Right lobe of liver (tissue), 6 donors: ENCODE measurements at regions not wholly inside any gene's neighbourhood (a gene's known extent, or its start where the extent isn't known, plus 50 kb on each side); places are given as distances from the start of the nearest gene placed in this dataset.

Experiments used
- ATAC-seq, 4 donors: fragments of 200-7000 bp; cut with Tn5 transposase; one replicate each; pipeline ENCODE4 v1.9.1; 2020; ENCODE audit warnings: mild to moderate bottlenecking in 4 of 4, moderate library complexity in 4 of 4
- DNase-seq, 3 donors: peaks; one replicate each; pipeline ENCODE4 v3.0.0-alpha.2; 2020
- H3K27ac ChIP-seq, 3 donors: fragments of 200-600 bp; one replicate each; pipeline ENCODE4 v1.8.0; 2022
- H3K27me3 ChIP-seq, 2 donors: fragments of 200-600 bp; one replicate each; pipeline ENCODE4 v1.8.0; 2022
- H3K36me3 ChIP-seq, 4 donors: fragments of 200-600 bp; sonication (generic) in 1 of 4; one replicate each; pipeline versions ENCODE4 v1.5.1 to v1.8.0; 2017 to 2022; ENCODE audit warnings: control low read depth in 1 of 4
- H3K4me1 ChIP-seq, 4 donors: fragments of 200-600 bp; sonication (generic) in 1 of 4; one replicate each; pipeline versions ENCODE4 v1.5.1 to v1.8.0; 2017 to 2022; ENCODE audit warnings: control low read depth in 1 of 4
- H3K4me3 ChIP-seq, 3 donors: fragments of 200-600 bp; one replicate each; pipeline ENCODE4 v1.8.0; 2022
- H3K9me3 ChIP-seq, 4 donors: fragments of 200-600 bp; sonication (generic) in 1 of 4; one replicate each; pipeline versions ENCODE4 v1.5.1 to v1.8.0; 2017 to 2022; ENCODE audit warnings: control low read depth in 1 of 4
- CTCF ChIP-seq, 4 donors: fragments of 200-600 bp in 3 of 4; fragments of 450-650 bp in 1 of 4; IDR thresholded peaks; one replicate each; pipeline versions ENCODE4 v1.5.1 to v1.8.0; 2016 to 2022; ENCODE audit warnings: antibody characterized with exemption in 4 of 4, mild to moderate bottlenecking in 2 of 4
- POLR2A ChIP-seq: fragments of 450-650 bp; IDR thresholded peaks from one replicate; pipeline ENCODE4 v1.6.1; 2017; ENCODE audit warnings: antibody characterized with exemption, mild to moderate bottlenecking
- WGBS: methylation state at CpG from one replicate; pipeline ENCODE4 v1.1.6; 2018; ENCODE audit warnings: low coverage, low lambda C conversion rate; ENCODE audit not compliant: insufficient coverage; ENCODE audit errors: missing lambda C conversion rate; 5-methylcytosine and 5-hydroxymethylcytosine counted together
- intact Hi-C, 2 donors: fragments of 100-400 bp; cut with DNase I; formaldehyde crosslinking; loops; one replicate each; pipeline versions ENCODE4 v1.11.2 to v1.14.1; 2022
- donor health status: DM: no; HTN: yes; CAD: no.
- donor health status: DM: no; HTN: no; CAD: no.
- donor health status: DM: no; HTN: no; CAD: no.
- donor health status: DM: no; HTN: yes; CAD: no.
- donor health status: DM: no; HTN: yes; CAD: no.

GRCh38 chr12:112586148-112586783, 167.5 kb downstream of the PTPN11 start:
- H3K9me3 ChIP-seq: no peaks in the 10 kb centered on the region
- WGBS: 38% methylated on average over 4 of the region's 5 CpGs
- ATAC-seq (no peak), DNase-seq (no peak)
- H3K27ac ChIP-seq: no peak overlapping the region
- H3K27me3 ChIP-seq: no peaks in the 10 kb centered on the region
- TF ChIP-seq POLR2A (no peak), CTCF (IDR thresholded peaks at IDR 0.05) (no peak)
- no peaks in the 10 kb centered on the region for H3K36me3 ChIP-seq
- H3K4me3 ChIP-seq: no peak overlapping the region
- intact Hi-C loops: no loop called here
- no peaks in the 10 kb centered on the region for H3K4me1 ChIP-seq

DNA sequence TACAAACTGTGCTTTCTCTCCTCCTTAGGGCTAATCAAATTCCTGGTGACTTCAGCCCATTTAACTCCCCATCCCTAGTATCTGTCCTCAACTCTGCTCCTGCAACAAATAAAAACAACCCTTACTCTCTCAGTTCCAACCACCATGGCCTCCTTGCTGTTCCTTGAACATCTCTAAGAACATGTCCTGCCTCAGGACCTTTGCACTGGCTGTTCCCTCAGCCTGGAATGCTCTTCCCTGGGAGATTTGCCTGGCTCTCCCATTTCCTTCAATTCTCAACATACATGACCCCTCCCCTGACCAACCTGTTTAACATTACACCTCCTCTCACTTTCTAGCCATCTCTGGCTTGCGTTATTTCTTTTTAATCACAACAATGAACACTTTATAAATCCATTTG, 170.5 kb downstream of the PTPN11 start:
- intact Hi-C loops: no loop called here
- ATAC-seq (no peak), DNase-seq (no peak)
- TF ChIP-seq CTCF (IDR thresholded peaks at IDR 0.05) (no peak), POLR2A (no peak)
- no peaks in the 10 kb centered on the region for H3K4me1 ChIP-seq
- H3K36me3 ChIP-seq: no peaks in the 10 kb centered on the region
- no peak overlapping the region for H3K27ac ChIP-seq
- no peak overlapping the region for H3K4me3 ChIP-seq
- no peaks in the 10 kb centered on the region for H3K9me3 ChIP-seq
- H3K27me3 ChIP-seq: no peaks in the 10 kb centered on the region
- WGBS: 100% methylated on average over 1 of the region's 1 CpG

- no peak for TF ChIP-seq POLR2A
- no peak for TF ChIP-seq CTCF (IDR thresholded peaks at IDR 0.05)
- intact Hi-C loops: no loop called here
- WGBS: 8% methylated on average over 2 of the region's 3 CpGs
- Histone ChIP-seq H3K9me3 (no peaks in the 10 kb centered on the region), H3K4me1 (no peaks in the 10 kb centered on the region), H3K27ac (no peak overlapping the region), H3K4me3 (no peak overlapping the region), H3K27me3 (no peaks in the 10 kb centered on the region), H3K36me3 (no peaks in the 10 kb centered on the region)
- no peak for ATAC-seq
- no peak for DNase-seq
Observed at GRCh38 chr12:112590281-112590680, 171.5 kb downstream of the PTPN11 start.

- Histone ChIP-seq H3K27ac (no peak overlapping the region), H3K4me3 (no peak overlapping the region), H3K4me1 (no peaks in the 10 kb centered on the region), H3K36me3 (no peaks in the 10 kb centered on the region), H3K27me3 (no peaks in the 10 kb centered on the region), H3K9me3 (no peaks in the 10 kb centered on the region)
- no peak for TF ChIP-seq CTCF (IDR thresholded peaks at IDR 0.05)
- ATAC-seq: no peak
- WGBS: 48% methylated on average over 4 of the region's 5 CpGs
- intact Hi-C loops: no loop called here
- DNase-seq: no peak
Observed at GRCh38 chr12:112591488-112591887, 172.7 kb downstream of the PTPN11 start.

DNA sequence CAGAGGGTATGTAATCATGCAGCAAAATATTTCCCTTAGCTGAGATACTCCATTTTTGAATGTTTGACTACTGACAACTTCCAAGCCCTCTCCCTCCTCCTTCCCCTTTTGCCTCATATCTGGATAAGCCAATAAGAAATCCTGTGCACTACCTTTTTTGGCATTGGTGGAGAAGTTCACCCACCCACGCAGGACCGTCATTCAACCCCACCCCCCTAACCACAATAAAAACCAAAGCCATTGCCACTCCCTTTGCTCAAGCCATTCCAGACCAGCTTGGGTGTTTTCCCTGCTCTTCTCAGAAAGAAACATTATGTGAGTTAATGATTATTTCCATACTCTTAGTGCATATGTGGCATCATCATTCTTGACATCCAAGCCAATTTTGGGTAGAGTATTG, 176.7 kb downstream of the PTPN11 start:
- intact Hi-C loops: no loop called here
- TF ChIP-seq CTCF (IDR thresholded peaks at IDR 0.05): no peak
- no peak for TF ChIP-seq POLR2A
- H3K9me3 ChIP-seq: no peaks in the 10 kb centered on the region
- H3K4me1 ChIP-seq: peaks cover 0 to 10% (median 0%) of the 10 kb centered on the region in 4 donors
- H3K27ac ChIP-seq: no peak overlapping the region
- no peaks in the 10 kb centered on the region for H3K36me3 ChIP-seq
- DNase-seq (no peak), ATAC-seq (no peak)
- no peak overlapping the region for H3K4me3 ChIP-seq
- no peaks in the 10 kb centered on the region for H3K27me3 ChIP-seq
- 44% methylated on average over 2 of the region's 2 CpGs for WGBS
